ENCODE measurements at regions not wholly inside any gene's neighbourhood (a gene's known extent, or its start where the extent isn't known, plus 50 kb on each side); places are given as distances from the start of the nearest gene placed in this dataset.

GRCh38 chr4:28386776-28387175, 1526.1 kb downstream of the STIM2 start:
- Histone ChIP-seq H3K9ac (no peak overlapping the region), H3K27me3 (ENCODE audit: insufficient read depth) (no peaks in the 10 kb centered on the region), H3K4me3 (ENCODE audit: low read depth in 2 of 2, low read length in 1 of 2) (no peak overlapping the region), H3F3A (replicated peaks; ENCODE audit: insufficient read depth) (no peaks in the 10 kb centered on the region), H3K27ac (ENCODE audit: low read depth in 2 of 2, low read length in 1 of 2) (no peak overlapping the region), H2AFZ (ENCODE audit: low read depth) (no peak overlapping the region), H3K4me1 (ENCODE audit: control insufficient read depth in 1 of 2, insufficient read depth in 2 of 2, low read depth in 1 of 2, low read length in 1 of 2) (no peaks in the 10 kb centered on the region), H3K79me2 (ENCODE audit: insufficient read depth) (no peaks in the 10 kb centered on the region), H3K4me2 (no peak overlapping the region), H4K20me1 (ENCODE audit: insufficient read depth) (no peaks in the 10 kb centered on the region), H3K36me3 (replicated peaks in 1 of 2; ENCODE audit: control insufficient read depth in 1 of 2, insufficient read depth in 2 of 2, low read length in 1 of 2) (no peaks in the 10 kb centered on the region), H3K9me2 (no peaks in the 10 kb centered on the region), H3K9me3 (peaks cover 4% of the 10 kb centered on the region; the same call in 1 of the 2 replicates)
- POLR2A ChIA-PET = no interaction called here
- DNase-seq = no peak
- TF ChIP-seq FOXJ3 (CRISPR knock-in tag; IDR thresholded peaks at IDR 0.05) (no peak), MAX (IDR thresholded peaks at IDR 0.05; ENCODE audit: low read depth) (no peak), SMC3 (IDR thresholded peaks at IDR 0.05; ENCODE audit: low read depth, low read length) (no peak), IRF3 (IDR thresholded peaks at IDR 0.05; ENCODE audit: low read depth, low read length) (no peak)
- CTCF ChIA-PET = no interaction called here

GRCh38 chr4:28388471-28388870, 1527.8 kb downstream of the STIM2 start:
- no peak for DNase-seq
- H3K36me3 ChIP-seq (replicated peaks in 1 of 2; ENCODE audit: control insufficient read depth in 1 of 2, insufficient read depth in 2 of 2, low read length in 1 of 2) = no peaks in the 10 kb centered on the region
- no peak overlapping the region for H2AFZ ChIP-seq (ENCODE audit: low read depth)
- no peaks in the 10 kb centered on the region for H3K4me1 ChIP-seq (ENCODE audit: control insufficient read depth in 1 of 2, insufficient read depth in 2 of 2, low read depth in 1 of 2, low read length in 1 of 2)
- no peaks in the 10 kb centered on the region for H3K9me3 ChIP-seq
- ChIA-PET CTCF (no interaction called here), POLR2A (no interaction called here)
- WGBS (ENCODE audit: low lambda C conversion rate) = 7% methylated on average over 2 of the region's 2 CpGs
- no peaks in the 10 kb centered on the region for H3K79me2 ChIP-seq (ENCODE audit: insufficient read depth)
- H3K4me2 ChIP-seq = no peak overlapping the region
- TF ChIP-seq EP300 (IDR thresholded peaks at IDR 0.05; ENCODE audit: borderline replicate concordance in 1 of 2, low read depth in 1 of 2, low read length in 1 of 2) (no peak), NFIC (IDR thresholded peaks at IDR 0.05; ENCODE audit: borderline replicate concordance) (no peak), RCOR1 (IDR thresholded peaks at IDR 0.05; ENCODE audit: low read length) (no peak), USF1 (IDR thresholded peaks at IDR 0.05; ENCODE audit: borderline replicate concordance, low read depth) (no peak), TEAD4 (IDR thresholded peaks at IDR 0.05; ENCODE audit: borderline replicate concordance, insufficient read depth) (no peak), RAD21 (IDR thresholded peaks at IDR 0.05; ENCODE audit: low read length) (no peak), CHD2 (IDR thresholded peaks at IDR 0.05; ENCODE audit: low read length, partially characterized antibody) (no peak)
- H3K27ac ChIP-seq (ENCODE audit: low read depth in 2 of 2, low read length in 1 of 2) = no peak overlapping the region
- H3F3A ChIP-seq (replicated peaks; ENCODE audit: insufficient read depth) = no peaks in the 10 kb centered on the region
- no peaks in the 10 kb centered on the region for H3K27me3 ChIP-seq (ENCODE audit: insufficient read depth)
- H3K4me3 ChIP-seq (ENCODE audit: low read depth in 2 of 2, low read length in 1 of 2) = no peak overlapping the region
- H4K20me1 ChIP-seq (ENCODE audit: insufficient read depth) = no peaks in the 10 kb centered on the region
- no peaks in the 10 kb centered on the region for H3K9me2 ChIP-seq
- no peak overlapping the region for H3K9ac ChIP-seq

GRCh38 chr4:28391877-28392276, 1531.2 kb downstream of the STIM2 start:
- Histone ChIP-seq H3K4me3 (ENCODE audit: low read depth in 2 of 2, low read length in 1 of 2) (no peak overlapping the region), H3K27me3 (ENCODE audit: insufficient read depth) (no peaks in the 10 kb centered on the region), H3K4me1 (ENCODE audit: control insufficient read depth in 1 of 2, insufficient read depth in 2 of 2, low read depth in 1 of 2, low read length in 1 of 2) (no peaks in the 10 kb centered on the region), H3K4me2 (no peak overlapping the region), H3F3A (replicated peaks; ENCODE audit: insufficient read depth) (no peaks in the 10 kb centered on the region), H2AFZ (ENCODE audit: low read depth) (no peak overlapping the region), H3K9ac (no peak overlapping the region), H3K9me2 (no peaks in the 10 kb centered on the region), H3K79me2 (ENCODE audit: insufficient read depth) (no peaks in the 10 kb centered on the region), H3K9me3 (no peaks in the 10 kb centered on the region), H3K27ac (ENCODE audit: low read depth in 2 of 2, low read length in 1 of 2) (no peak overlapping the region), H4K20me1 (ENCODE audit: insufficient read depth) (no peaks in the 10 kb centered on the region), H3K36me3 (replicated peaks in 1 of 2; ENCODE audit: control insufficient read depth in 1 of 2, insufficient read depth in 2 of 2, low read length in 1 of 2) (no peaks in the 10 kb centered on the region)
- ChIA-PET POLR2A (no interaction called here), CTCF (no interaction called here)
- WGBS (ENCODE audit: low lambda C conversion rate) = 23% methylated on average over 4 of the region's 4 CpGs
- no peak for DNase-seq
- TF ChIP-seq MXI1 (IDR thresholded peaks at IDR 0.05; ENCODE audit: low read depth, low read length) (no peak), USF2 (IDR thresholded peaks at IDR 0.05; ENCODE audit: borderline replicate concordance, low read depth, low read length) (no peak), YY1 (IDR thresholded peaks at IDR 0.05; ENCODE audit: low read depth) (no peak), TCF12 (IDR thresholded peaks at IDR 0.05) (no peak)

Data from SK-N-SH (cell line).